HL-60 (cell line): ENCODE measurements at regions not wholly inside any gene's neighbourhood (a gene's known extent, or its start where the extent isn't known, plus 50 kb on each side); places are given as distances from the start of the nearest gene placed in this dataset.

ENCODE experiments used
- DNase-seq, 2 experiments: peaks; one replicate each; pipeline ENCODE4 v3.0.0-alpha.2; 2010 to 2020; ENCODE audit warnings: low read depth in 1 of 2, low spot score in 1 of 2
- H3K27ac ChIP-seq: fragments of 250-450 bp; sonication (Bioruptor Pico); replicated peaks from 2 replicates; pipeline ENCODE4 v1.5.1; 2020; ENCODE audit warnings: mild to moderate bottlenecking, moderate library complexity
- H3K27me3 ChIP-seq: fragments of 250-450 bp; sonication (Bioruptor Pico); 2 replicates; pipeline ENCODE4 v1.5.1; 2021; ENCODE audit warnings: mild to moderate bottlenecking, moderate library complexity; ENCODE audit not compliant: insufficient read depth, poor library complexity, severe bottlenecking
- H3K4me3 ChIP-seq: replicated peaks from 2 replicates; pipeline ENCODE4 v1.5.1; 2011; ENCODE audit warnings: mild to moderate bottlenecking, control low read depth, low read length; ENCODE audit not compliant: insufficient read depth
- CTCF ChIP-seq: IDR thresholded peaks from one replicate; pipeline ENCODE4 v1.5.1; 2011; ENCODE audit warnings: low read length, control low read depth, inconsistent platforms; ENCODE audit not compliant: insufficient read depth
- GABPA ChIP-seq: IDR thresholded peaks from 2 replicates; pipeline ENCODE4 v1.6.1; 2012; ENCODE audit warnings: low read depth
- POLR2AphosphoS5 ChIP-seq: IDR thresholded peaks from 2 replicates; pipeline ENCODE4 v1.6.1; 2012; ENCODE audit warnings: low read depth
- SPI1 ChIP-seq: IDR thresholded peaks from 2 replicates; pipeline ENCODE4 v1.6.1; 2012; ENCODE audit warnings: low read depth, mild to moderate bottlenecking, borderline replicate concordance
- TF ChIP-seq, protein P1 (sequence below): IDR thresholded peaks from 2 replicates; pipeline ENCODE4 v1.6.1; 2012; ENCODE audit warnings: low read depth; ENCODE audit not compliant: insufficient replicate concordance

- Histone ChIP-seq H3K4me3 (no peak overlapping the region), H3K27me3 (no peaks in the 10 kb centered on the region), H3K27ac (no peak overlapping the region)
- no peak for DNase-seq
- TF ChIP-seq CTCF (no peak), SPI1 (no peak)
- TF ChIP-seq, protein P1, sequence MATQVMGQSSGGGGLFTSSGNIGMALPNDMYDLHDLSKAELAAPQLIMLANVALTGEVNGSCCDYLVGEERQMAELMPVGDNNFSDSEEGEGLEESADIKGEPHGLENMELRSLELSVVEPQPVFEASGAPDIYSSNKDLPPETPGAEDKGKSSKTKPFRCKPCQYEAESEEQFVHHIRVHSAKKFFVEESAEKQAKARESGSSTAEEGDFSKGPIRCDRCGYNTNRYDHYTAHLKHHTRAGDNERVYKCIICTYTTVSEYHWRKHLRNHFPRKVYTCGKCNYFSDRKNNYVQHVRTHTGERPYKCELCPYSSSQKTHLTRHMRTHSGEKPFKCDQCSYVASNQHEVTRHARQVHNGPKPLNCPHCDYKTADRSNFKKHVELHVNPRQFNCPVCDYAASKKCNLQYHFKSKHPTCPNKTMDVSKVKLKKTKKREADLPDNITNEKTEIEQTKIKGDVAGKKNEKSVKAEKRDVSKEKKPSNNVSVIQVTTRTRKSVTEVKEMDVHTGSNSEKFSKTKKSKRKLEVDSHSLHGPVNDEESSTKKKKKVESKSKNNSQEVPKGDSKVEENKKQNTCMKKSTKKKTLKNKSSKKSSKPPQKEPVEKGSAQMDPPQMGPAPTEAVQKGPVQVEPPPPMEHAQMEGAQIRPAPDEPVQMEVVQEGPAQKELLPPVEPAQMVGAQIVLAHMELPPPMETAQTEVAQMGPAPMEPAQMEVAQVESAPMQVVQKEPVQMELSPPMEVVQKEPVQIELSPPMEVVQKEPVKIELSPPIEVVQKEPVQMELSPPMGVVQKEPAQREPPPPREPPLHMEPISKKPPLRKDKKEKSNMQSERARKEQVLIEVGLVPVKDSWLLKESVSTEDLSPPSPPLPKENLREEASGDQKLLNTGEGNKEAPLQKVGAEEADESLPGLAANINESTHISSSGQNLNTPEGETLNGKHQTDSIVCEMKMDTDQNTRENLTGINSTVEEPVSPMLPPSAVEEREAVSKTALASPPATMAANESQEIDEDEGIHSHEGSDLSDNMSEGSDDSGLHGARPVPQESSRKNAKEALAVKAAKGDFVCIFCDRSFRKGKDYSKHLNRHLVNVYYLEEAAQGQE = no peak
Observed at GRCh38 chr5:3307982-3308621, 287.5 kb upstream of the IRX1 start.

DNA sequence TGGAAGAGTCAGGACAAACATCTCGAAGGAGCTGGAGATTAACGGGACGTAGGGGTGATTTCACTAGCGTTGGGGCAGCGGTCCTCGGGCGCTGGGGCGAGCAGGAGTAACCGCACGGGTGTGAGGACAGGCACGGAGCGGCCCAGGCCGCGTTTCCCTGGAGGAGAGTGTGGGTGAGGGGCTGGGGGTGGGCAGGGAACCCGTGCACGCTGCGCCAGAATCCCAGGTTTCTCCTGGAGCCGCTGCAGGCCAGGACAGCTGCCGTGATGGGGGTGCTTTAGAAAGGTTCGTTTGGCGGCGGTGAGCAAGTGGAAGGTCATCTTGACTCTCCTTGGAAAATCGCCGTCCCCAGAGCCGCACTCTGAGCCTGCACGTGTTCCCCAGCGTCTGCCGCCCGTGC lies 290.2 kb upstream of the IRX1 start:
- no peak overlapping the region for H3K27ac ChIP-seq
- TF ChIP-seq CTCF = no peak
- TF ChIP-seq GABPA = no peak
- TF ChIP-seq, protein P1 = no peak
- TF ChIP-seq SPI1 = no peak
- H3K4me3 ChIP-seq = no peak overlapping the region
- H3K27me3 ChIP-seq = no peaks in the 10 kb centered on the region
- no peak for DNase-seq

DNA sequence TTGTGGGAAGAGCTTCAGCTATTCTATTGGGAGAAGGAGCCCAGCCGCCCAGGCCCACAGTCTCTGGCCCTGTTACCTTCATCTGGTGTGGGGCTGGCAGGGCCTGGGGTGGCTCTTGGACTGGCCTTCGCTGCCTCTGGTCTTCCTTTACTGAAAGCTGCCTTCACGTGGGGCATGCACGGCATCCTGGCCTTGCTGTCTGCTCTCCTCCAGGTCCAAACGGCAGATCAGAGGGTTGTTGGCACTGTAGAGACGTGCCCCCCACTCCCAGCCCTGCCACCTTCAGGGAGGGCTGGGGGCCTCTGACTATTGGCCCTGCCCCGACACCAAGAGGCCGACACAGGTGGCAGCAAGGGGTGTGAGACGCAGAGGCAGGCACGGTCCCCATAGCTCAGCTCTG lies 291.3 kb upstream of the IRX1 start:
- Histone ChIP-seq H3K27me3 (no peaks in the 10 kb centered on the region), H3K4me3 (no peak overlapping the region), H3K27ac (no peak overlapping the region)
- DNase-seq = no peak
- TF ChIP-seq SPI1 = no peak
- TF ChIP-seq, protein P1 = no peak
- TF ChIP-seq GABPA = no peak

GRCh38 chr5:3303777-3304176 lies 291.9 kb upstream of the IRX1 start:
- H3K4me3 ChIP-seq = no peak overlapping the region
- no peak overlapping the region for H3K27ac ChIP-seq
- TF ChIP-seq SPI1 (no peak), POLR2AphosphoS5 (no peak), CTCF (no peak), GABPA (no peak)
- TF ChIP-seq, protein P1 = no peak
- DNase-seq = no peak
- H3K27me3 ChIP-seq = no peaks in the 10 kb centered on the region
